Subcutaneous abdominal adipose tissue (tissue), 5 donors: ENCODE measurements at regions not wholly inside any gene's neighbourhood (a gene's known extent, or its start where the extent isn't known, plus 50 kb on each side); places are given as distances from the start of the nearest gene placed in this dataset.

Experiments
- H3K27ac ChIP-seq: one replicate; pipeline ENCODE4 v1.7.0; 2013; ENCODE audit warnings: low read depth, mild to moderate bottlenecking, inconsistent platforms, low read length, moderate library complexity
- H3K27me3 ChIP-seq, 5 donors: one replicate each; pipeline ENCODE4 v1.7.0; 2013; ENCODE audit warnings: low read length in 5 of 5, inconsistent platforms in 1 of 5; ENCODE audit not compliant: control insufficient read depth in 5 of 5, insufficient read depth in 4 of 5
- H3K36me3 ChIP-seq, 5 donors: one replicate each; pipeline ENCODE4 v1.7.0; 2013; ENCODE audit warnings: low read length in 5 of 5; ENCODE audit not compliant: control insufficient read depth in 5 of 5, insufficient read depth in 5 of 5
- H3K4me1 ChIP-seq, 5 donors: one replicate each; pipeline ENCODE4 v1.7.0; 2013; ENCODE audit warnings: low read length in 5 of 5, mild to moderate bottlenecking in 3 of 5, moderate library complexity in 1 of 5; ENCODE audit not compliant: control insufficient read depth in 5 of 5, insufficient read depth in 5 of 5
- H3K4me3 ChIP-seq, 5 donors: one replicate each; pipeline ENCODE4 v1.7.0; 2013; ENCODE audit warnings: low read length in 5 of 5, low read depth in 1 of 5
- H3K9ac ChIP-seq, 5 donors: one replicate each; pipeline ENCODE4 v1.7.0; 2013; ENCODE audit warnings: low read length in 5 of 5, mild to moderate bottlenecking in 4 of 5, moderate library complexity in 3 of 5
- H3K9me3 ChIP-seq, 5 donors: one replicate each; pipeline ENCODE4 v1.7.0; 2013; ENCODE audit warnings: low read length in 5 of 5; ENCODE audit not compliant: control insufficient read depth in 5 of 5
- donor health status: healthy.
- donor health status: healthy.
- donor health status: healthy.
- donor health status: healthy.
- donor health status: healthy.

GRCh38 chr6:47905717-47906116, 123.9 kb downstream of the OPN5 start:
- H3K27me3 ChIP-seq: no peaks in the 10 kb centered on the region
- no peaks in the 10 kb centered on the region for H3K36me3 ChIP-seq
- no peaks in the 10 kb centered on the region for H3K9me3 ChIP-seq
- no peak overlapping the region for H3K9ac ChIP-seq
- peak overlapping the region; percentile 31 for H3K27ac ChIP-seq
- no peak overlapping the region for H3K4me3 ChIP-seq
- H3K4me1 ChIP-seq: peaks cover 0 to 15% (median 7%) of the 10 kb centered on the region in 5 donors

- Histone ChIP-seq H3K36me3 (no peaks in the 10 kb centered on the region), H3K27me3 (no peaks in the 10 kb centered on the region), H3K4me1 (no peaks in the 10 kb centered on the region), H3K27ac (no peak overlapping the region), H3K9me3 (peaks cover 0 to 3% (median 0%) of the 10 kb centered on the region in 5 donors), H3K4me3 (no peak overlapping the region), H3K9ac (no peak overlapping the region)
Observed at GRCh38 chr6:47897247-47897646, 115.4 kb downstream of the OPN5 start.

- H3K9ac ChIP-seq: no peak overlapping the region
- no peak overlapping the region for H3K4me3 ChIP-seq
- H3K27ac ChIP-seq: no peak overlapping the region
- no peaks in the 10 kb centered on the region for H3K4me1 ChIP-seq
- no peaks in the 10 kb centered on the region for H3K27me3 ChIP-seq
- H3K9me3 ChIP-seq: no peaks in the 10 kb centered on the region
- H3K36me3 ChIP-seq: no peaks in the 10 kb centered on the region
Observed at GRCh38 chr6:47890326-47890875, 108.6 kb downstream of the OPN5 start.

GRCh38 chr6:47879015-47879414, 97.2 kb downstream of the OPN5 start:
- H3K27ac ChIP-seq: no peak overlapping the region
- no peaks in the 10 kb centered on the region for H3K27me3 ChIP-seq
- H3K36me3 ChIP-seq: no peaks in the 10 kb centered on the region
- H3K4me1 ChIP-seq: no peaks in the 10 kb centered on the region
- H3K4me3 ChIP-seq: no peak overlapping the region
- no peaks in the 10 kb centered on the region for H3K9me3 ChIP-seq
- H3K9ac ChIP-seq: no peak overlapping the region
